ENCODE measurements at regions not wholly inside any gene's neighbourhood (a gene's known extent, or its start where the extent isn't known, plus 50 kb on each side); places are given as distances from the start of the nearest gene placed in this dataset.

- H3K9me3 ChIP-seq: no peaks in the 10 kb centered on the region
- 88 to 100% methylated on average over 1 of the region's 1 CpG for WGBS, 2 donors (ENCODE audit: low coverage in 1 of 2)
- no peak overlapping the region for H3K27ac ChIP-seq
- no peaks in the 10 kb centered on the region for H3K27me3 ChIP-seq
- no peaks in the 10 kb centered on the region for H3K4me1 ChIP-seq
- TF ChIP-seq POLR2AphosphoS5 (IDR thresholded peaks at IDR 0.05) (no peak), EP300 (IDR thresholded peaks at IDR 0.05; ENCODE audit: low read depth) (no peak), POLR2A (IDR thresholded peaks at IDR 0.05) (no peak), CTCF (IDR thresholded peaks at IDR 0.05) (no peak)
- no peak for DNase-seq
- no peaks in the 10 kb centered on the region for H3K36me3 ChIP-seq
- intact Hi-C loops (cut with DNase I; ENCODE audit: low total_unique reads) (no loop called here), in situ Hi-C loops (cut with MboI; ENCODE audit: low pct_ligation_motif_present in 1 of 4, low pct_unique_long_range_greater_than_20kb in 1 of 4, low sequenced_read_pairs in 3 of 4) (no loop called here)
- no peak overlapping the region for H3K4me3 ChIP-seq
These were observed 58.7 kb upstream of the TFEC start for GRCh38 chr7:116089293-116089692.

DNA sequence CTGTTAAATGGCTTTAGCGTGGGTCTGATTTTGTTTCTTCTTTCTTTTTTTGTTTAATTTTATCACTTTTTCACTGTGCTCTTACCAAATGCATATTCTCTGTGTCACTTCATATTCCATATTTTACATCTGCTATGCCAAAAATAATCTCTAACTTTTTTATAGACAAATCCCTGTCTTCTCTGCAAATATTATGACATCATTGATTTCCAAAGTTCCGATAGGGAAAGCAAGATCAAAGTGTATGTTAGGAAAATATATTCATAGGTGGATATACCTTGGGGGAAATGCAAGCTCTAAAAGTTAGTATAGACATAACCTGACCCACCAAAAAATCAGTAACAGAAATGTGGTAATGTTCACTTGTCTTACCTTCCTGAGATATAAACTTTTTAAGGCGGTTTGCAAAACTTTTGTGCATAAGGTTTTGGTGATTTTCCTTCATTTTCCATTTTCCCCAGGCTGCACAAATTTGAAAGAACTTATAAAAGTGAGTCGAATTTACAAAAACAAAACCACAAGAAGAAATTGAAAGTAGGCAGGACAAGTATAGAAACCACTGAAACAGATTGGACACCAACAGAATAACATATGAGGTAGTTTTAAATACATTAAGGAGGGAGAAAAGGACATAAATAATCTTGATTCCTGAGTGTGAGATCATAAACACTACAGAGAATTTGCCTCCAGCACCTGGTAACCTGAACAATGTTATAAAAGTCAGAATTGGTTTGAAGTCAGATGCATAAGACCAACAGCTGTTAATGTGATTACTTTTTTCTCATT is 63.1 kb upstream of the TFEC start:
- in situ Hi-C loops (cut with MboI; ENCODE audit: low pct_ligation_motif_present in 1 of 4, low pct_unique_long_range_greater_than_20kb in 1 of 4, low sequenced_read_pairs in 3 of 4): no loop called here
- Histone ChIP-seq H3K27ac (no peak overlapping the region), H3K36me3 (no peaks in the 10 kb centered on the region), H3K4me1 (no peaks in the 10 kb centered on the region), H3K27me3 (no peaks in the 10 kb centered on the region), H3K4me3 (no peak overlapping the region), H3K9me3 (no peaks in the 10 kb centered on the region)
- no peak for DNase-seq
- 68 to 69% methylated on average over 4 of the region's 4 CpGs for WGBS, 2 donors (ENCODE audit: low coverage in 1 of 2)
- TF ChIP-seq EP300 (IDR thresholded peaks at IDR 0.05; ENCODE audit: low read depth) (no peak), POLR2A (IDR thresholded peaks at IDR 0.05) (no peak), CTCF (IDR thresholded peaks at IDR 0.05) (no peak), POLR2AphosphoS5 (IDR thresholded peaks at IDR 0.05) (no peak)
- intact Hi-C loops (cut with DNase I; ENCODE audit: low total_unique reads): no loop called here

GRCh38 chr7:116095396-116095795 is 64.8 kb upstream of the TFEC start:
- Histone ChIP-seq H3K4me3 (no peak overlapping the region), H3K27ac (no peak overlapping the region), H3K36me3 (no peaks in the 10 kb centered on the region), H3K4me1 (no peaks in the 10 kb centered on the region), H3K9me3 (no peaks in the 10 kb centered on the region), H3K27me3 (no peaks in the 10 kb centered on the region)
- no peak for DNase-seq
- 73 to 80% methylated on average over 1 to 2 of the region's 2 CpGs for WGBS, 2 donors (ENCODE audit: low coverage in 1 of 2)
- in situ Hi-C loops (cut with MboI; ENCODE audit: low pct_ligation_motif_present in 1 of 4, low pct_unique_long_range_greater_than_20kb in 1 of 4, low sequenced_read_pairs in 3 of 4) (no loop called here), intact Hi-C loops (cut with DNase I; ENCODE audit: low total_unique reads) (no loop called here)
- TF ChIP-seq EP300 (IDR thresholded peaks at IDR 0.05; ENCODE audit: low read depth) (no peak), CTCF (IDR thresholded peaks at IDR 0.05) (no peak), POLR2AphosphoS5 (IDR thresholded peaks at IDR 0.05) (no peak), POLR2A (IDR thresholded peaks at IDR 0.05) (no peak)

- Histone ChIP-seq H3K4me1 (no peaks in the 10 kb centered on the region), H3K36me3 (no peaks in the 10 kb centered on the region), H3K27ac (no peak overlapping the region), H3K27me3 (no peaks in the 10 kb centered on the region), H3K9me3 (no peaks in the 10 kb centered on the region), H3K4me3 (no peak overlapping the region)
- no peak for TF ChIP-seq POLR2A (IDR thresholded peaks at IDR 0.05)
- peak in 2 of 5 experiments; percentile 8 to 26 for TF ChIP-seq CTCF (IDR thresholded peaks at IDR 0.05)
- TF ChIP-seq EP300 (IDR thresholded peaks at IDR 0.05; ENCODE audit: low read depth): no peak
- TF ChIP-seq POLR2AphosphoS5 (IDR thresholded peaks at IDR 0.05): no peak
- intact Hi-C loops (cut with DNase I; ENCODE audit: low total_unique reads): no loop called here
- 46 to 56% methylated on average over 4 of the region's 4 CpGs for WGBS, 2 donors (ENCODE audit: low coverage in 1 of 2)
- in situ Hi-C loops (cut with MboI; ENCODE audit: low pct_ligation_motif_present in 1 of 4, low pct_unique_long_range_greater_than_20kb in 1 of 4, low sequenced_read_pairs in 3 of 4): no loop called here
- DNase-seq: no peak
These were observed 66.9 kb upstream of the TFEC start for GRCh38 chr7:116097365-116098009.

Measured in transverse colon (tissue), 4 donors.